ENCODE measurements at regions not wholly inside any gene's neighbourhood (a gene's known extent, or its start where the extent isn't known, plus 50 kb on each side); places are given as distances from the start of the nearest gene placed in this dataset.
"Not testable (repeated sequence)": the region's sequence is repeated elsewhere in the genome, so short reads cannot be mapped to it uniquely, and the experiment has no call there.

DNA sequence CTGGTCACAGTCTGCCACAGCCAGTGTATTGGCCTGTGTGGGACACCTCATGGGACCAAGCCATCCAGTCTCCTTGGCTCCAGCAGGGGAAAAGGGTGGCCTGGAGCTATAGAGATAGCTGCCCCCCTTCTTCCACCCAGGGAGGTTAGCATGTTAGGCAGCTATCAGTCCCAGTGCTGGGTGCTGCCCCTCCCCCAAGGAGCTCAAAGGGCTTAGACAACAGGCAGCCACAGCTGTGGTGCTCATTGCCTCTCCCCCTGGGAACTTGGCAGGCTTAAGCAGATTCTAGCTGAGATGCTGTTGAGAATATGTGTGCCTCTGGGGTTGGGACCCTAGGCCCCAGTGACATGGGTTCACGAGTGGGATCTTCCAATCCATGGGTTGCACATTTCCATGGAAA lies 226.0 kb upstream of the PTGER4 start:
- no peak for DNase-seq

DNA sequence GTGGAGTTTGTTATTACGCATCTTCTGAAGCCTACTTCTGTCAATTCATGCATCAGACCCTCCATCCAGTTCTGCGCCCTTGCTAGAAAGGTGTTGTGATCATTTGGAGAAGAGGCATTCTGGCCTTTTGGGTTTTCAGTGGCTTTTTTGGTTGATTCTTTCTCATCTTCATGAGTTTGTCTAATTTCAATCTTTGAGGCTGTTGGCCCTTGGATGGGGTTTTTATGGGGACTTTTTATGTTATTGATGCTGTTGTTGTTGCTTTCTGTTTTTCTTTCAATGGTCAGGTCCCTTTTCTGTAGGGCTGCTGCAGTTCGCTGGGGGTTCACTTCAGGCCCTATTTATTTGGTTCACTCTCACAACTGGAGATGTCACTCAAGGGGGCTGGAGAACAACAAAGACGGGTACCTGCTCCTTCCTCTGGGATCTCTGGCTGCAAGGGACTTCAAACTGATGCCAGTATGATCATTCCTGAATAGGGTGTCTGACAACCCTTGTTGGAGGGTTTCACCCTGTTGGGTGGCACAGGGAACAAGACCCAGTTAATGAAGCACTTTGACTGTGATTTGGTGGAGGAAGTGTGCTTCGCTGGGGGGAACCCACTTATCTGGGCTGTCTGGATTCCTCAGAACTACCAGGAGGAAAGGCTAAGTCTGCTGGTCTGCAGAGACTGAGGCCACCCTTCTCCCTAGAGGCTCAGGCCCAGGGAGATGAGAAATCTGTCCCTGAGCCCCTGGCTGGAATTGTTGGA lies 226.7 kb upstream of the PTGER4 start:
- DNase-seq: no peak

DNA sequence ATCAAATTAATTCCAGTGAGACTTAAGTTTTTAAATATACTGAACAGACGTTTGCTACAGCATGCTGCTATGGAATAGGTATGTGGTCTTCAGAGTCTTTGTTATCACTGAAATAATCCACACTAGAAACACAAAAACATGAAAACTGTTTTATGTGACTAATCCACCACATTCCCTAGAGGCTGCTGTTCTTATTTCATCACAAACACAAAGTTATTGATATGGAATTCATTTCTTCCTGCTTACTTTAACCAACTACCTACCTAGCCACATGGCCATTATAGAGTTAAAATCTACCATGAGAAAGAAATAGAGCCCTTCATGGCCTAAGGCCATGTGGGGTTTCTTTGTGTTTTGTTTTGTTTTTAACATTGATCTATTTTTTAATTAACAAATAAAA lies 232.3 kb upstream of the PTGER4 start:
- DNase-seq: no peak

DNA sequence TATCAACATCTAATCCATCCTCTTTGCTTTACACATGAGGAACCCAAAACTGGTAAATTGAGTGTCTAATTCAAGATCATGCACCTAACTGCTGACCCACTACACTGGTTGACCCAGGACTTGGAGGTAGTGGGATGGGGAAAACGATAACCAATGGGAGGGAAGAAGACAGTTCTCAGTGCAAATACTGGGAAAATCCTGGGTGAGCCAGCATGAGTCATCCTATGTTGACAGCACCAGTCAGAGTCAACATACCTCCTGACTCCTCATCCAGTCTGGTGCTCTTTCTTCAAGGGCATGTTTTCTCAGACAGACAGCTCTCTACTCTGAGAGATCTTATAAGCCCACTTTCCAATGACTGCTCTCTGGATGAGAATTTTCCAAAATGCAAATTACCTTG lies 232.8 kb upstream of the PTGER4 start:
- no peak for DNase-seq

DNA sequence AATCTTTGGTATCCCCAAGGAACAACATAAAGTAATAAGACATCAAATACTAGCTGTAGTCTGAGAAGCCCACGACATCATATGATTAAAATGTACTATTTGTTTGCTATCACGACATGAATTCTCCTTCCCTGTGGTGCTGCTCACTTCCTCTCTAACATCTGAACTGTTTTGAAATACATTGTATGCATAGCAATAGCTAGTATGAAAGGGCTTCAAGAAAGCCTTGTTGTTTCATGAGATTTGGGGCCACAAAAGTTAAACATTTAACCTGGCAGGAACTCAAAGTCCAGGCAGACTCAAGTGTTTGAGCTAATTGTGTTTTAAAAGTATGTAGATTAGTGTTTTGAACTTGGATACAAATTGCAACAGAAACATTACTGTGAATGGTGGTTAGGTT lies 237.4 kb upstream of the PTGER4 start:
- no peak for DNase-seq

DNA sequence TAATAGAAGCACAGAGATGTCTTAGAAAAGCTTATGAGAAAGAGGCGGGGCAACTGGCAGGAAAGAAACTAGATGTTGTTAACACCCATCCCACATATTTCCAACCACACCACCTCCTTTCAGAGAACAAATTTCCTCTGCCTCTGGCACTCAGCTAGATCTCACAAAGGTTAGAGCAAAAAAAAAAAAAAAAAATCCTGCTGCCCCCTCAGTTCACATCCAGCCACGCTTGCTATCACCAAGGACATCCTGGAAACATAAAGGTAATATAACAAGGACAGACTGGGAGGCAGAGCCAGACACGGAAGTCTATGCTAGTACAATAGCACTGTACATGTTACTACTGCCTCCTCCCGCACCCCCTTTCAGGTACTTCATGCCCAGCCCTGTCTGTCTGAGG lies 238.0 kb upstream of the PTGER4 start:
- DNase-seq: no peak

DNA sequence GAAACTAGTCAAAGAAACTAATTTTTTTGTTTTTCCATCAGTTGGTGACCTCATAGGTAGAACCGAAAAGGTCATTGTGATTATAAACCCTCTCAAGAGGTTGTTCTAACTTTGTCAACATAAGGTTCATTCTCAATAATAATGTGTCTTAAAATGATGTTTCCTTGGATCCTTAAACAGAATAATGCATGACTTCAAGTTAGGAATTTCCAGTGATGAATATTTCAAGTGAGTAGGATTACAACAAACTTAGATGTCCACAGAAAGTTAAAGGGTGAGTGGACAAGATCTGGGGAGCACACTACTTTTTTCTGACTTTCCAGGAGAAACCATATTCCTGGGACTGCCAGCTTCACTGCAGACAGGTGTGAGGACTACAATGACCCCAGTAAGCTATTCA lies 239.0 kb upstream of the PTGER4 start:
- no peak for DNase-seq

DNA sequence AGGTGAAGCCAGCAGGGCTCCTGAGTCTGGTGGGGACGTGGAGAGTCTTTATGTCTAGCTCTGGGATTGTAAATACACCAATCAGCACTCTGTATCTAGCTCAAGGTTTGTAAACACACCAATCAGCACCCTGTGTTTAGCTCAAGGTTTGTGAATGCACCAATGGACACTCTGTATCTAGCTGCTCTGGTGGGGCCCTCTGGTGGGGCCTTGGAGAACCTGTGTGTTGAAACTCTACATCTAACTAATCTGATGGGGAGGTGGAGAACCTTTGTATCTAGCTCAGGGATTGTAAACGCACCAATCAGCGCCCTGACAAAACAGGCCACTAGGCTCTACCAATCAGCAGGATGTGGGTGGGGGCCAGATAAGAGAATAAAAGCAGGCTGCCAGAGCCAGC lies 240.6 kb upstream of the PTGER4 start:
- DNase-seq: not testable (repeated sequence)

DNA sequence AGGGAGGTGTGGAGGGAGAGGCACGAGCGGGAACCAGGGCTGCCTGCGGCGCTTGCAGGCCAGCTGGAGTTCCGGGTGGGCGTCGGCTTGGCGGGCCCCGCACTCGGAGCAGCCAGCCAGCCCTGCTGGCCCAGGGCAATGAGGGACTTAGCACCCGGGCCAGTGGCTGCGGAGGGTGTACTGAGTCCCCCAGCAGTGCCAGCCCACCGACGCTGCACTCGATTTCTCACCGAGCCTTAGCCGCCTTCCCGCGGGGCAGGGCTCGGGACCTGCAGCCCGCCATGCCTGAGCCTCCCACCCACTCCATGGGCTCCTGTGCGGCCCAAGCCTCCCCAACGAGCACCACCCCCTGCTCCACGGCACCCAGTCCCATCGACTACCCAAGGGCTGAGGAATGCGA lies 241.1 kb upstream of the PTGER4 start:
- DNase-seq: not testable (repeated sequence)

DNA sequence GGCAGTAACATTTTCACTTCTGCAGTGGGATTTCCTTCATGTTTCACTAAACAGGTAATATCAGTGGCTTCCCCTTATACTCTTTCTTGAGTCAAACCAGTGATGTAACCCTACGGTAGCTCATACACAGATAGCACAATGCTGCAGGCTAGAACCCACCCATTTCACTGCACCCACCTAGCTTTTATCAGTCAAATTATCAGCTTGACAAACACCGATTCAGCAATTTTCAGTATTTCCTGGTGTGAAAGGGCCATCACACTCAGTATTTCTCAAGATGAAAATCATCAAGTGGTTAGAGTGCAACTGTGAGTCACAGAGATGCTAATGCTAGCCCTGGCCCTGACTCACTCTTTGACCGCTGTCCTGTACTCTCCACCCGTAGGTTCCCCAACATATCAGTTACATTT lies 242.3 kb upstream of the PTGER4 start:
- no peak for DNase-seq

DNA sequence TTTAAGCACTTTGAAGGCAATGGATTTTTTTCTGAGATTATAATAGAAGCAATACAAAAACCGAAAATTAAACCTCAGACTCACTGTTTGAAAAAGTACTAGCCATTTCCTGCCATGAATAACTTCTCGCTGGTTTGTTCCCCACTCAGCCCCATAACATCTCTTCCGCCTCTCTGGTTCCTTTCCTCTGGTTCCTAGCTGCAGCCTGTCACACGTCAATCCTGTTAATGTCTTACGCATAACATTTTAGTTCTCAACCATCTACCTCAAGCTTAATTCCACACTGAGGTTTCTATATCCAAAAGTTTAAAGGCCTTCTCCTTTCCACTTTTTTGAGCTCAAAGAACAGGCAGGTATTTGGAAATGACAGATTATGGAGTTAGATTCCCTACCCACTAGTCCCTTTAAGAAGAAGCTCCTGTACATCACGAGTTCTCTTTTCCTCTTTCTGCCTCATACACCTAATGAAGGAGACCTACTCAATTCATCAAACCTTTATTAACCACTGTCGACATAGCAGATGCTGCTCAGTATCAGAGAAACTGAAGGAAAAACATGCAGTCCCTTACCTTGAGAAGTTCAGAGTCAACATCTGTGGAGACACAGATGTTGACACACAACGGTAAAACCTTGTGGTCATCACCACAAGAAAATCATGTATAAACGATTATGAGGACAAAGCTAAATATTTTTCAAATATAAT lies 243.0 kb upstream of the PTGER4 start:
- no peak for DNase-seq

DNA sequence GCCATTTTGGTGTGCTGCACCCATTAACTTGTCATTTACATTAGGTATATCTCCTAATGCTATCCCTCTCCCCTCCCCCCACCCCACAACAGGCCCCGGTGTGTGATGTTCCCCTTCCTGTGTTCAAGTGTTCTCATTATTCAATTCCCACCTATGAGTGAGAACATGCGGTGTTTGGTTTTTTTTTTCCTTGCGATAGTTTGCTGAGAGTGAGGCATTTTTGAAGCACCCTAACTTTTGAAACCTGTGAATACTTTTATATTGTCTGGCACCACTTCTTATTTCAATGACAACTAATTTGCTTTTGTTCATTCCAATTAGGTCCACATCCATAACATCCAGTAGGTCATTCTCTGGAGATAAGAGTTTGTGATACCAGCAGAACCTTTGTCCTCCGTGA lies 244.0 kb upstream of the PTGER4 start:
- not testable (repeated sequence) for DNase-seq

DNA sequence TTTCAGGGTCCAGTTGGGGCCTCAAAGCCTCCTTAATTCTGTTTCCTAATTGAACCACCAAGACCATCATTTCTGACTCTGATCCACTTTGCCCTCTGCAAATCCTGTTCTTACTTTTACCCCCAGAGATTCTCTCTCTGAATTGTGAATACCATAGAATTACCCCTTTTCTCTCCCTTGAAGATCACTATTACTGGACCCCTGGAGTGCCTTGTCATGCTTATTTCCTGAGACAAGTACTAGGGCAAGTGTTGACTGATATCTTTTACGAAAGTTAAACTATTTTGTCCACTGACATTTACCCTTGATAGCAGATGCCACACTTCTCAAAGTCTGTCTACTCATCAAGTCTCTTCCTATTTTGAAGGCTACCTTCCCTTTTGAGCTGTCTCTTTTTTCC lies 246.9 kb upstream of the PTGER4 start:
- DNase-seq: no peak

DNA sequence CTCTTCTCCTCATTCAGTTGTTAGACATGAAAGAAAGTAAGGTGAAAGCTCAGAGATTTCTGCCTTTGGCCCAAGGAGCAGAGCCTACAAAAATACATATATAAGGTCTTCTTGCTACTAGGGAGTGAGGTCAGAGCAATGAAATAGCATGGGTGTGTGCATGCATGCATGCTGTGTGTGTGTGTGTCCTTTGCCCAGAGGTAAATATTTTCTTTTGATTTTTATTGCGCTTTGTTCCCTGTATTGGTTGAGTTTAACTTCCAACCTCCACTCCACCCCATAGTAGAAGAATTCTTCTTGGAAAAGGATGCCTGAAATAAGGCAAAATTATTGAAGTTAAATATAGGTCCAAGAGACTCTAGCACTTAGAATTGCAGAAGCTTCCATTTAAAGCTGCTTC lies 248.0 kb upstream of the PTGER4 start:
- no peak for DNase-seq

DNA sequence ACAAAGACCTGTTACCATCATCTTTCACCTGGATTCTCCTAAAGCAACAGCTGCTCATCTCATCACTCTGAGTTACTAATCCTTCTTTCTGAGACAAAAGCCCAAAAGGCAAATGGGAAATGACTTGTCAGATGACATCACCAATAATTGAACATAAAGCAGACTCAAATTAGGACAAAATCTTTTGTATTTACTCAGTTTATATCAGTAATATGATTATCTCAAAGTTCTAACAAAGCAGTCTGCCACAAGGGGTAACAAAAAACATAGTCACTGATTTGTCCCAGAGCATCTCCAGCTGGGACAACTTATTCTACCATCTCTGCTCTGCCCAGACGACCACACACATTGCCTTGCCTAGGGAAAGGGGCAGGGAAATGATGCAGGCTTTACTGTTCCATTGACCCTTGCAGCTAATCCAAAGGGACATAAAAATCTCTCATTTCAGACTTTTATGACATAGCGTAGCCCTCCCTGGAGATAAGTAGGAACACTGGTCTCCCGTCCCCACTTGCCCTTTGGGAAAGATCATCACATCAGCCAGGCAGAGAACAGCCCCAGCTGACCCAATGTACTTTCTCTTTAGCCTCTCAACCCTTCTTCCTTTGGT lies 249.5 kb upstream of the PTGER4 start:
- DNase-seq: no peak

DNA sequence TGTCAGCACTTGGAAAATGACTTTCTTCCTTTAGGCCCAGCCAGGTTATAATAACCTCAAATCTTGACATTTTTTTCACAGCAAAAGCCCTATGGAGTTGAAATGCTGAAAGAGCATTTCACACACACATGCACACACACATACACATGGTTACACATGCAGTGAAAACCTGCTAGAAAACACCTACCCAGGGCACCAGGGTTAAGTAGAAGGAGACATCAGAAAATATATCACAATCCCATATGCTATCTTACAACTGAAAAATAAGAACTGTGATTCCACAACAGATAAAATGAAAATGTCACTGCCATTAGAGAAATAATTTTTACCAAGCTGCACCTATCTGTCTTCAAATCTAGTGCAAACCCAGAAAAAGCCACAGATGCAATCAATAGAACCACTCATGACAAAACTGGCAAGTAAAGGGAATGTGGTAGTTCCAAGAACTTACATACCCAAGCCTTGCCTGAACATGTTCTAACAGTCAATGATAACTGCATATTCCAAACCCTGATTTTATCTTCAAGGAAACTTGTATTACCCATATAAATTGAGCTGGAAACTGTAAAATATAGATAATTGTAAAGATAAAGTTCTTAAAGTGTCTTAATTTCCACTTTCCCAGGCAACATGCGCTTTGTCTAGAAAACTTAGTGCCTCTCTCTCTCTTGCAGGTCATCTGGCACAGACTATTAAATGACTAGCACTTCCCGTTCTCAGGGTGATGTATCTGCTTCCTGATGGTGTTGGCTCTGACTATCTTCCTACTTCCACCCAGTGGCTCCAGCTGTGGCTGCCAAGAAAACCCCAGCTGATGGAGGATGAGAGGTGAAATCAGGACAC lies 250.2 kb upstream of the PTGER4 start:
- DNase-seq: no peak

DNA sequence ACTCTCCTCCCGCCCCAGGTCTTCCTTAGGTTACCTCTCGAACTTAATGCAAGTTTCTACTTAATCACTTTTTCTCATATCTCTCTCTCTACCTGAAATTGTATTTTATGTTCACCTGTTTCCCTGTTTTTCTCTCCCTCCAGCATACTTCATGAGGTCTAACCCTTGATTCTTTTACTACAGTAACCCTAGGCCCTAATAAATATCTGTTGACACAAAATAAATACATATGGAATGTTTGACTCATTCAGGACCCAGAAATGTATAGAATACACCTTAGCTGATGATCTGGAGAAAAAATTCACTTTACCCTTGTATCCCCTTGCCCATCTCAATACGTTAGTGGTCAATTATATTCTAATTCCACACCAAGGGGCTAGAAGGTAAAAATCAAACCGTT lies 250.9 kb upstream of the PTGER4 start:
- no peak for DNase-seq

DNA sequence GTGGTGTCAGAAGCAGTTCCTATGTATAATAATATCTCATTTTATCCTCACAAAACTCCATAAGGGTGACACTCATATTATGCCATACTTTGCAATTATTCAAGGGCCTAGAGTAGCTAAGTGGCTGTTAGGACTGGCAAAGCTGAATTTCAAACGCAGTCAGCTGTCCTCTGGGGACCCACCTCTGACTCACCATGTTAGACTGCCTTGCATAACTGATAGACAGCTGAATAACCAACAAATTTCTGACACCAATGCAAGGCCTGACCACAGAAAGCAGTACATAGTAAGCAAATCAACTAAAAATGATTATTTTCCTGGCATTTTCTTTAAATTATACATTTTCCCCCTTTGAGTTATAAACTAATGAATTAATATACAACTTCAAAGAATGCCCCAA lies 251.6 kb upstream of the PTGER4 start:
- no peak for DNase-seq

DNA sequence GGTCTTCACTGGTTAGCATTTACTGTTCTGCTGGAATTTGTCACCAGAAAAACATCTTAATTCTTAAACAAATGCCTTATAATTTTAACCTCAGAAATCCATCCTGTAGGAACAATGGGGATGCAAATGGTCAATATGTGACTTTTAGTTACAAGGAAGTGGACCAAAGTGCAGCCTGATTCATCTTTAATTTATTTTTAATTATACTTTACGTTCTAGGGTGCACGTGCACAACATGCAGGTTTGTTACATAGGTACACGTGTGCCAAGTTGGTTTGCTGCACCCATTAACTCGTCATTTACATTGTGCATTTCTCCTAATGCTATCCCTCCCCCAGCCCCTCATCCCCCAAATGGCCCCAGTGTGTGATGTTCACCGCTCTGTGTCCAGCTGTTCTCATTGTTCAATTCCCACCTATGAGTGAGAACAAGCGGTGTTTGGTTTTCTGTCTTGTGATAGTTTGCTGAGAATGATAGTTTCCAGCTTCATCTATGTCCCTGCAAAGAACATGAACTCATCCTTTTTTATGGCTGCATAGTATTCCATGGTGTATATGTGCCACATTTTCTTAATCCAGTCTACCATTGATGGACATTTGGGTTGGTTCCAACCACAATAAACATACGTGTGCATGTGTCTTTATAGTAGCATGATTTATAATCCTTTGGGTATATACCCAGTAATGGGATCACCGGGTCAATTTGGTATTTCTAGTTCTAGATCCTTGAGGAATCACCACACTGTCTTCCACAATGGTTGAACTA lies 262.5 kb upstream of the PTGER4 start:
- not testable (repeated sequence) for DNase-seq

DNA sequence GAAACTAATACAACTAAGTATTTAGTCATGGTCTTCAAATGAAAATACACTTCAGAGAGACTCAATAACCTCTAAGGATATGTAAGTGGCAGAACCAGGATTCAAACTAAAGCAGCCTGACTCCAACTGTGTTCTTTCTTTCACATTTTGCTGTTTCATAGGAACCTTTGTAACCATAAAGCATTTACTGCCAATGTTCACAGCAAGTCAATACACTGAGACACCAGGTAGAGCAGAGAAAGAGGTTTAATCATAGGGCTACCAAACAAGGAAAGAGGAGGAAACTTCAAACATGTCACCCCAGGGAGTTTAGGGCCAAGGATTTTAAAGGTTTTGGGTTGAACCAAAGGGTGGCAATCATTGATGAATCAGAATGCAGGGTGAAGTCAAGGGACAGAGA lies 263.1 kb upstream of the PTGER4 start:
- DNase-seq: no peak

DNA sequence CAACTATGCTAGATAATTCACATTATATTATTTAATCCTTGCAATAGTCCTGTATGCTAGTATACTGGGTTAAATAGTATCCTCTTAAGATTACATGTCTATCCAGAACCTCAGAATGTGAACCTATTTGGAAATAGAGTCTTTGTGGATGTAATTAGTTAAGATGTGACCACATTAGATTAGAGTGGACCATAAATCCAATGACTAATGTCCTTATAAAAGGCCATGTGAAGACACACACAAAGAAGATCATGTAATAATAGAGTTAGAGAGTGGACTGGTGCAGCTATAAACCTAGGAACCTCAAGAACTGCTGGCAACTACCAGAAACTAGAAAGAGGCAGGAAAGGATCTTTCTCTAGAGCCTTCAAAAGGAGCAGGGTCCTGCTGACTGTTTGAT lies 263.6 kb upstream of the PTGER4 start:
- DNase-seq: no peak

DNA sequence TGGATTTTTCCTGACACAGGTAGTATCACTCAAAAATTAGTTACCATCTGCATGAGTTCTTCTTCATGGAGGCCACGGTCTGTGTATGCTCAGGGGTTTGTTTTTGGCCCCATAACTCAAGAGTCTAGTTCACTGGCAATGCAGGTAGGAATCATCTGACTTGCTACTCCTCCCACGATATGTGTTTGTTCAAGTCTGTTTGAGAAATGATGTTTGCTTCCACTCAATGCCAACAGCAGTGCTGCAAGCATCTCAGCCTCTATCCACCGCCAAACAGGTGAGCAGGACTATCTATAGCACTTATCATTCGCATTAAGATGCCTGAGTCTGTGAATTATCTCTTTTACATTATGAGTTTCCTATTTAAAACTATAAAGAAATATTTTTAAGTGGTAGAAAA lies 264.8 kb upstream of the PTGER4 start:
- DNase-seq: no peak

DNA sequence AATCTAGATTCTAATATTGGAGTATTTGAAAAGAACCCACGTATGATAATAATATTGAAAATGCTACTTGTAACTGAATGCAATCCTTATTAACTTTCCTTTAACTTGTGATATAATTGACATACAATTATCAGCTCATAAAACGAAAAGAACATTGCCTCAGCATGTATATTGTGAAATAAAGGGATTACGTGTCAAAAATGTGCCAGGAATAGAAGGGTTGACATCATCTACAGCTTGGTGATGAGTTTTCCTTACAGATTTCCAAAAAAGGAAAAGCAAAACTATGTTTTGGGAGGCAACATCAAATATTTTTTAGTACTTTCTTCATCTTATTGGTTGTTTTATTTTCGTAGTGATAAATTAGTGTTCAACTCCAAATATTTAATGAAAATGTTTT lies 266.0 kb upstream of the PTGER4 start:
- DNase-seq: no peak

Measured in KG1 (cell line).